GM21825 (cell line): ENCODE measurements at regions not wholly inside any gene's neighbourhood (a gene's known extent, or its start where the extent isn't known, plus 50 kb on each side); places are given as distances from the start of the nearest gene placed in this dataset.

Source experiments
- ATAC-seq: cut with Tn5 transposase; IDR thresholded peaks from one replicate; pipeline ENCODE4 v1.9.1; 2021; ENCODE audit warnings: mild to moderate bottlenecking, moderate library complexity; ENCODE audit not compliant: unreplicated experiment

GRCh38 chr9:117488659-117489058 is 73.8 kb upstream of the ASTN2 start:
- ATAC-seq = no peak

- ATAC-seq = peak; percentile 97
Observed at GRCh38 chr9:117487555-117488175, 72.8 kb upstream of the ASTN2 start.

GRCh38 chr9:117486426-117486825 is 71.6 kb upstream of the ASTN2 start:
- ATAC-seq = no peak

GRCh38 chr9:117485176-117485575 is 70.3 kb upstream of the ASTN2 start:
- no peak for ATAC-seq

GRCh38 chr9:117480729-117481128 is 65.9 kb upstream of the ASTN2 start:
- no peak for ATAC-seq

GRCh38 chr9:117480253-117480652 is 65.4 kb upstream of the ASTN2 start:
- ATAC-seq = no peak

GRCh38 chr9:117473293-117473692 is 58.4 kb upstream of the ASTN2 start:
- no peak for ATAC-seq

- no peak for ATAC-seq
Observed at GRCh38 chr9:117470902-117471301, 56.0 kb upstream of the ASTN2 start.

- ATAC-seq = no peak
Observed at GRCh38 chr9:117470455-117470854, 55.6 kb upstream of the ASTN2 start.

GRCh38 chr9:117466111-117466510 is 51.3 kb upstream of the ASTN2 start:
- no peak for ATAC-seq

- ATAC-seq = no peak
Observed at GRCh38 chr9:117465706-117466105, 50.8 kb upstream of the ASTN2 start.

GRCh38 chr9:117464941-117465616 is 50.2 kb upstream of the ASTN2 start:
- ATAC-seq = no peak
